GM19438 (cell line): ENCODE measurements at regions not wholly inside any gene's neighbourhood (a gene's known extent, or its start where the extent isn't known, plus 50 kb on each side); places are given as distances from the start of the nearest gene placed in this dataset.
"Not testable (repeated sequence)": the region's sequence is repeated elsewhere in the genome, so short reads cannot be mapped to it uniquely, and the experiment has no call there.

Source experiments
- ATAC-seq: cut with Tn5 transposase; IDR thresholded peaks from one replicate; pipeline ENCODE4 v1.9.1; 2021; ENCODE audit warnings: low read depth; ENCODE audit not compliant: unreplicated experiment

DNA sequence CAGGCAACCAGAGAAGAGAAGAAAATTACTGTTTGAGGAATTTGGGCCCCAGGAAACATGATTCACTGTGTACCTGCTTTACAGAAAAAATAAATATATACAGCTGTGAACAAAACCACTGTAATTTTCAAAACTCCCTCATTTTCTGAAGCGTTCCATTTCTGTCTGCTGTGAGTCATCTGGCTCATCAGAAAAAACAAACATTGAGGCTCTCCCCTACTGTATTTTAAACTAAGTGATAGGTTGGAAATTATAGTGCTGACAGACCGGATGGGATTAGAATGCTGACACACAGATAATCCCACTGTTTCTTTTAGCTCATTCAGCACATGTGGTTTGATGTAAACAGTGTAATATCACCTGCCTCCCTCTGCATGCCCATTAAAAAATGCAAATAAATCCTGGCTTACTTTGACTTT is 847.0 kb downstream of the TRIML1 start:
- ATAC-seq, result no peak

DNA sequence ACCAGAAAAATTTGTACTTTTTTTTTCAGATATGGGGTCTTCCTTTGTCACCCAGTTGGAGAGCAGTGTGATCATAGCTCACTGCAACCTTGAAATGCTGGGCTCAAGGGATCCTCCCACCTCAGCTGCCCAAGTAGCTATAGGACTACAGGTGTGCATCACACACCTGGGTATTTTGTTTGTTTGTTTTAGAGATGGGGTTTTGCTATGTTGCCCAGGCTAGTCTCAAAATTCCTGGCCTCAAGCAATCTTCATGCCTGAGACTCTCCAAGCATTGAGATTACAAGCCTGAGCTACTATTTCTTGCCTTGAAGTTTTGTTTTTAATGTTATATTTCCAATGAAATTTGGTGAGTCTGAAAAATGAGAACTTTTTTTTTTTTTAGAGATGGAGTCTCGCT is 847.8 kb downstream of the TRIML1 start:
- ATAC-seq, result no peak

DNA sequence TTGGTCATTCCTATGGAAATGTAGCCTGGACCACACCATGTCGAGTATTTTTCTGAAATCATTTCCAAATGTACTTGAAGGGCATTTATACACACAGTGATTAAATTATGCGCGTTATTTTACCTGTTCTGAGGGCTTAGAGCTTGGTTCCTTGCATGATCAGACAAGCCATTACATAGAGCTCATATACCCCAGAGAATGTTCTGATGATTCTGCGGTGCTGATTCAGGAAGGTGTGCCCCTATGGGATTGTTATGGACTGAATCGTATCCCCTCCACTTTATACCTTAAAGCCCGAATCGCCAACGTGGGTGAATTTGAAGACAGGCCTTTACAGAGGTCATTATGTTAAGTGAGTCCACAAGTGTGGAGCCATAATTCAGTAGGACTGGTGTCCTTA is 848.9 kb downstream of the TRIML1 start:
- ATAC-seq, result no peak

DNA sequence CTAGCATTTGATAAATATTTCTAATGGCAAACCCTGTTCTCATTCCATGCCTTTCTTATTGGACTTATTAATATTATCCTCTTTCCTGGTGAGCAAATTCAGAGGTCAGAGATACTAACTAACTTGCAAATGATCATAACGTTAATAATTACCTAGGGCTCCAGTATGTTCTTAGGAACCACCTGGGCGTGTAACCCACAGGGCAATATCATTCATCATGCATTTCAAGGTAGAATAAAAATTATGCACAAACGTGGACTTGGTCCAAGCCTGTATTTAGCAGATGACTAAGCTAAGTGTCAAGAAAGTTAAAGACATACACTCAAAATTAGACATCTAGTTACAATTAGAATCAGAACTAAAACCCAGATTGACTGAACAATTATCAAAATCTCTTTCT is 850.1 kb downstream of the TRIML1 start:
- ATAC-seq, result no peak

DNA sequence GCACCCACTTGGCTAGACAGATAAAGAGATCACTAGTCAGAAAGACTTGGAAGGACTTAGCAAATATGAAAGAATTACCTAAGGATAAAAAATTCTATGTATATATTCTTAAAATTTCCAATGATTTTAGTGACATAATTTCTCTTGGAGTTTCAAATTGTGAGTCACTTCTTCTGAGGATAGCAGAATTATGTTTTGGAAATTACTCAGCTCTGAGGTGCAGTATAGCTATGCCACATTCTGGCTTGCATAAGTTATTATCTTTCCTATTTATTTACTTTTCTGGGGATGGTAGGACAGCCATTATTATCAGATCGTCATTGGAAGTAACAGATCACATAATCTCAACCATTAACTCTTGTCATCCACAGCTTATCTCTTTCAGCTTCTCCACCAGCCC is 853.5 kb downstream of the TRIML1 start:
- no peak for ATAC-seq

DNA sequence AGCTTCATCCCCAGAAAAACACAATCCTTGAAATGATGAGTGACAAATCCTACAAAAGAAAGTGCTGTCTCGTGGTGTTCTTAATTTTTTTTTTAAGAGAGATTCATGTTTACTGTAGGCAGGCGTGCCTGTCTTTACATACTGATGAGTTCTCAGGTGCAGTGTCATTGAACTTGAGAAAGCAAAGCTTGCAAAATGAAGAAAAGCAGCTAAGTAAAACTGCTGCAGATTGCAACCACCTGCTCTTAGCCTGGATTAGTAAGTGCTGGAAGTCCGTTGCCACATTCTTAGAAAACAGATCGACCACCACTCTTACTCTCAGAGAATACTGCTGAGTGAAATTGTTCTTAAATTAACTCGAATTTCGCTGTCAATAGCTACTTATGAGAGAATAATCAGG is 854.6 kb downstream of the TRIML1 start:
- ATAC-seq, result no peak

DNA sequence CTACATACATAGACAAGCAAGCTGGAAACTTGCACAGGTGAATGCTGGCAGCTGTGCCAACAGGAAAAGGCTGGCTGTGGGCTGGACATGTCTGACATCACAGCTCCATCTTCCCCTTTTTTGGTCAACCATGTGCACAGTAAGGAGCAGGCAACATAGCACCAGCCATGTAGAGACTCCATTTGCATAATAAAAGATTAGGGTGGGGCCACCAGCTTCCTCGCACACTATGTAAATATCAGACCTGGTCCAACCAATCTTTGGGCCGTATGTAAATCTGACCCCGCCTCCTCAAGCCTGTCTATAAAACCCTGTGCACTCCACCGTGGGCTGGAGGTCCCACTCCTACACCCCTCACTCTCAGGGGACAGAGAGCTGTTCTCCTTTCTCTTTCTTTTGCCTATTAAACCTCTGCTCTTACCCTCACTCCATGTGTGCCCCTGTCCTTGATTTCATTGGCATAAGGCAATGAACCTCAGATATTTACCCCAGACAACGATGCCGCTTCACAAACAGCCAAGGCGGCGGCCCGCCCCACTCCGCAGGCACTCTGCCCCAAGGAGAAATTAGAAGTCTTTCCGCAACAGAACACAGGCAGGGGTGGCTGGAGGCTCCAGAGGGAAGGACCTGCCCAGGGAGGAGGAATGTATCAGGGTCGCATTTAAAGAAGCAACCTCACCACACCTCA is 862.2 kb downstream of the TRIML1 start:
- ATAC-seq, result no peak

DNA sequence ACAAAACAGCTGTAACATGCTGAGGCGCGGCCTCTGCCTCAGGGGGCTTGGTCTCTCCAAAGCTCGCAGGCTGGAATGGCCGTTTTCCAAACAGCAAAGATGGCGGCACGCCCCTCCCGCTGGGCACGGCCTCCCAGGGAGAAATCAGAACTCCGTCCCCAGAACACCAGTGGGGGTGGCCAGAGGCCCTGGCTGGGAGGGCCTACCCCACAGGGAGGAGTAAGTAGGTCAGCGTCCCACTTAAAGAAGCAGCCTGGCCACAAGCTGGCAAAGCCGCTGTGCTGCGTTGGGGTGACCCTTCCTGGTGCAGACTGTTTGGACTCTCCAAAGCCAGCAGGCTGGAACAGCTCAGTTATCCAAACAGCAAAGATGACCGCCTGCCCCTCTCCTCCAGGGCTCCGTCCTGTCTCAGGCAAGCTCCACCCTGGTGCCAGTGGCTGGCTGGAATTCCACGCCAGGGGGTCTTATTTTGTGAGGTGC is 862.8 kb downstream of the TRIML1 start:
- no peak for ATAC-seq

DNA sequence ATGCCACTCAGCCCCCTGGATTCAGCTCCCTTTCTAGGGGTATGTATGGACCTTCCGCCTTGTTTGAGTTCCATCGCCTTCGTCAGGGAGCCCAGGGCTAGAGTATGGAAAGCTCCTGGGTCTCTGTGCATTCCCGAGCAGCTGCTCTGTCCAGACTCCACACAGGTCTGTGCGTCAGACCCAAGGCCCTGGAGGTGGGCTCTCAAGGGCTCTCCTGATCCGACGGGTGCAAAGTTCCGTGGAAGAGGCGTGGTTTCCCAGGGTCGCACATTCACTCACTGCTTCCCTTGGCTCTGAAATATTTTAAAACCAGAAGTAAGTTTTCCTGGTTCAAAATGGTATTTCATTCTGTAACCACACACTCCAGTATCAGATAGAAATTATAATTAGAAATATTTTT is 863.2 kb downstream of the TRIML1 start:
- no peak for ATAC-seq

DNA sequence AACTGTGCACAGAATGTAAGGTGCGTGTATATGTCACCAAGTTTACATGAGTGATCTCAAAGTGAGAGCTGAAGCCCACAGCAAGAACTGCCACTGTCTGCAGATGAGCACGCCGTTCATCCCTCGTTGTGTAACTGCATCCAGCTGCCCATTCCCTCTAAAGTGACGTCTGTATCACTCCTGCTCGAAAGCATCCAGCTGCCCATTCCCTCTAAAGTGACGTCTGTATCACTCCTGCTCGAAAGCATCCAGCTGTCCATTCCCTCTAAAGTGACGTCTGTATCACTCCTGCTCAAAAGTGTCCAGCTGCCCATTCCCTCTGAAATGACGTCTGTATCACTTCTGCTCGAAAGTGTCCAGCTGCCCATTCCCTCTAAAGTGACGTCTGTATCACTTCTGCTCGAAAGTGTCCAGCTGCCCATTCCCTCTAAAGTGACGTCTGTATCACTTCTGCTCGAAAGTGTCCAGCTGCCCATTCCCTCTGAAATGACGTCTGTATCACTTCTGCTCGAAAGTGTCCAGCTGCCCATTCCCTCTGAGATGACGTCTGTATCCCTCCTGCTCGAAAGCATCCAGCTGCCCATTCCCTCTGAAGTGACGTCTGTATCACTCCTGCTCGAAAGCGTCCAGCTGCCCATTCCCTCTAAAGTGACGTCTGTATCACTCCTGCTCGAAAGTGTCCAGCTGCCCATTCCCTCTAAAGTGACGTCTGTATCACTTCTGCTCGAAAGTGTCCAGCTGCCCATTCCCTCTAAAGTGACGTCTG is 871.4 kb downstream of the TRIML1 start:
- not testable (repeated sequence) for ATAC-seq

DNA sequence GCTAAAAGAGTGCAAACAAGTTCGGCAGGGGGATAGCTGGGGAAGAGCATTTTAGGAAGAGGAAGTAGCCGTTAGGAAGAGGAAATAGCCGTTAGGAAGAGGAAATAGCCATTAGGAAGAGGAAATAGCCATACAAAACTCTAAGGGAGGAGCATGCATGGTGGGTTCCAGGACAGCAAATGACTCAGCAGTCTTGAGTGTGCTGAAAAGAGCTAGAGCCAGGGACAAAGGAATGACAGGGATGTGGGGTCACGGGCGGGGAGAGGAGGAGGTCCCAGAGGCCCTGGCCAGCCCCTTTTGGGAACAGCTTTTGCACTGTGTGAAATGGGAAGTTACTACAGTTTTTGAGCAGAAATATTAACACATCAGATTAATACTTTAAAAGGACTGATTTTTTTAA is 882.6 kb downstream of the TRIML1 start:
- ATAC-seq, result no peak

DNA sequence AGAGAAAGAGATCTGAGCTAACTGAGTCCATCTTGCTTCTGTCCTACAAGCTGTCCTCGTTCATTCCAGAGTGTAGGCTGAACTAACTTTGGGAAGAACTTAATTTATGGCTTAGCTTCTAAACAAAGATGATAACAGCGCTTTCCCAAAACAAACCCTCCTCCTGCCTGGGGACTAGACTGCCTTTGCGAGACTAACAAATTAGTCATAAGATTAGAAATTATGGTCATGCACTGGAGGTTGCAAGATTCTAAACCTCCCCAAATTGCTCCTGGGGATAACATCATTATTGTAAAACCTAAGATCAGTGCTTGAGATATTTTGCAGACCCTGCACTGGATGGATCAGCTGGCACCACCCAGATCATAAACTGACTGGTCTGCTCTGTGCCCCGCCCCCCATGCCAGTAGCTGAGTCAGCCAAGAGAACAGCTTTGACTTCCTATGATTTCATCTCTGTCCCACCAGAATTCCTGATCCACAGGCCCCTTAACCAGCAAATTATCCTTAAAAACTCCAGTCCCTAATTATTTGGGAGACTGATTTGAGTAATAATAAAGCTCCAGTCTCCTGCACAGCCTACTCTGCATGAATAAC is 883.3 kb downstream of the TRIML1 start:
- ATAC-seq, result no peak

DNA sequence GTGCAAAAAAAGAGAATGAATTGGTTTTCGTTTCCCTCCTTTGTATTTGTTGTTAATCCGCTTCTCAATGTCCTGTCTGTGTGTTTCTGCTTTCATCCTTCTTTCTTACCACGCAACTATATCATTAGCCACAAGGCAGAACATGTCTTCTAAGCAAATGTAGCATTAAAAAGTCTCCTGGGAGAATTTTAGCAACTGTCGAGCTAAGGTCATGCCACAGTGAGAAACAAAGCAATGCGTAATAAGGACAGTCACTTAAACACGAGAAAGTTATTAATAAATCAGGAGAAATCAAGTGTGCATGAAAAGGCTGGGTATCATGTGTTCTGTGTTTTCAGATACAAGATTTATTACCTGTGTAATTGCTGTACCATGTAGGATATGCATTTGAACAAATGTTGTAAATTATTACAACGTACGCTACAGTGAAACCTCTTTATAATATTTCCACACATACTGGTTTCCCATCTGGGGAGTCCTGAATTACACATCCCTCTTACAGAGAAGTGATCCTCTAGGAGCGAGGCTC is 890.8 kb downstream of the TRIML1 start:
- ATAC-seq, result no peak

DNA sequence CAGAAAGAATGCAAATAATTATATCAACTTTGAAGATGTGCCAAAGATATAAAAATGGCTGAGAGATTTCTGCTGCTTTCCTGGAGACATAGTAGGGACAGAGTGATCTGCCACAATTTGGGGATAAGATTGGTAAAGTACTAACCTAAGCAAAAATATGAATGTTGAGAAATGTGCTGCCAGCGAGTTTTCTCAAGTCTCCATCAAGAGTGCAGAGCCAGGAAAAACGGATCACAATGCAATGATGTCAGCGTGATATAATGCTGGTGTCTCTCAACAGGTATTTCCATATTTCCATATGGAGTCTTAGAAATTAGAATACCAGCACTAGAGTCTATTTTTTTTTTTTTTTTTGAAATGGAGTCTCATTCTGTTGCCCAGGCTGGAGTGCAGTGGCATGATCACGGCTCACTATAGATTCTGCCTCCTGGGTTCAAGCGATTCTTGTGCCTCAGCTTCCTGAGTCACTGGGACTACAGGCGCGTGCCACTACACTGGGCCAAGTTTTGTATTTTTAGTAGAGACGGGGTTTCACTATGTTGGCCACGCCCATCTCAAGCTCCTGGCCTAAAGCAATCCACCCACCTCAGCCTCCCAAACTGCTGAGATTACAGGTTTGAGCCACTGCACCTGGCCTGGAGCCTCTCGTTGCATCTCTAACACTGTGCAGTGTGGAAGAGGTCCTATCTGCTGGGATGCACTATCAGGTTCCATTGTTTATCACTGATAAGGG is 893.5 kb downstream of the TRIML1 start:
- no peak for ATAC-seq

DNA sequence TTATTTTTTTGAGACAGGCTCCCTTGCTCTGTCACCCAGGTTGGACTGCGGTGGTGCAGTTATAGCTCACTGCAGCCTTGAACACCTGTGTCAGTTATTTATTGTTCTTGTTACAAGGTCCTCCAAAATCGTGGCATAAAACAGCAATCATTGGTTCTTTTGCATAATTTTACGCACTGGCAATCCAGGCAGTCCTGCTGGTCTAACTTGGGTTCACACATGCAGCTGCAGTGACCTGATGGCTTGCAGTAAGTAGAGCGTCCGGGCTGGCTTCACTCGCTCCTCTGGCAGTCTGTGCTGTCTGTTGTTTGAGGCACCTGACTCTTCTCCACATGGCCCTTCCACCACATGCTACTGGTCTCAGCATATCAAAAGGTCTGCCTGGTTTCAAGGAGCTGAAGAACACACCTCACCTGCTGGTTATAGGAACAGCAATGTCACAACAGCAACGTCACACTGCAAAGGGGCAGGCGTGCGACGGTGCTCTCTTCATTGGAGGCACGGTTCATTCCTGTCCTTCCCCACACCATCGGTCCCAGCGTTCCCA is 894.6 kb downstream of the TRIML1 start:
- no peak for ATAC-seq

DNA sequence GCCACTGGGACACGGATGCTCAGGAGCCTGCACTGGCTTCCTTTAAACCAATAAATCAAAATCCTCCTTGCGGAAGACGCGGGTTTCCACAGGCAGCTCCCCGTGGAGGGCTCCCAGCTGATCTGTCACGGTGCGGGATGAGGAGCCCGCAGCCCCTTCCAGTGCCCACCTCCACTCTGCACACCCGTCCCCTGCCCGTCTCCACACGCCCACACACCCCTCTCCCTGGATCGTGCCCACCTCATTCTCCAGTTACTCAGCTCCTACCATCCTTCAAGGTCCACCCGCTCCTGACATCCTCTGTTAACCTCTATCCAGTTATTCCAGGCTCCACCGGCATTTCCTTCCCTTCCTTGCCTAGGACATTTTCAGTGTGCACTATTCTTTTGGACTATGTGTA is 895.9 kb downstream of the TRIML1 start:
- no peak for ATAC-seq

DNA sequence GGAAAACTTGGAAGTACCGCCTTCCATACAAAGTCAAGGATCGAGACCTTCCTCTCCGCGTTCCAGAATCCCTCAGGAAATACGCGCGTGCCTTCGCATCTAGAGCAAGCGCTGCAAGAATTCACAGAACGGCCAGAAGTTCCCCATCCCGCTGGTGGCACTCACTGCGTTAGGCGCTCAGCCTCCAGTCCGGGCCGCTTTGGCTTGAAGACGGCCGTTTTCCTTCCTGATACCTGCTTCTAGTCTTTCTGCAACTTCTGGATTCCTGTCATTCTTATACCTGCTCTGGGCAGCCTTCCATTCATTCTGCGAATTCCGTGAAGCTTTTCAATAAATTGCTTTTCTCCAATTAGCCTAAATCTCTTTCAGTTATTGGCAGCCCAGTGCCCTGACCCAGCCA is 896.4 kb downstream of the TRIML1 start:
- no peak for ATAC-seq

DNA sequence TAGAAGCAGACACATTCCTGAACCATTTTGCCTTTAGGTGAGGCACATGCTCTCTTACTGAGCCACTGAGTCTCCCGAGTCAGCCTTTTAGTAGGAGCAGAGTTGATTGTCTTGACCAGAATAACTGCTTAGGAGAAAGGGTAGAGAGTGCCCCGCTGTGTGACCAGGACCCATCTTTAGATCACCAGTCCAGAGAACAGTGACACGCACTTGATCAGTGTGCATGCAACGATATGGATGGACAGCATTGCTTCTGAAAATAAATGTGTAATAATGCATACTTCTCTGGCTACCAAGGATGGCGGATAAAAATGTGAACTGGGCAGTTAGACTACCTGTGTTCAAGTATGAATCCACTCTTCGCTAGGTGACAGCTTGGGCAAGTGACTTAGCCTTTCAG is 897.7 kb downstream of the TRIML1 start:
- no peak for ATAC-seq

DNA sequence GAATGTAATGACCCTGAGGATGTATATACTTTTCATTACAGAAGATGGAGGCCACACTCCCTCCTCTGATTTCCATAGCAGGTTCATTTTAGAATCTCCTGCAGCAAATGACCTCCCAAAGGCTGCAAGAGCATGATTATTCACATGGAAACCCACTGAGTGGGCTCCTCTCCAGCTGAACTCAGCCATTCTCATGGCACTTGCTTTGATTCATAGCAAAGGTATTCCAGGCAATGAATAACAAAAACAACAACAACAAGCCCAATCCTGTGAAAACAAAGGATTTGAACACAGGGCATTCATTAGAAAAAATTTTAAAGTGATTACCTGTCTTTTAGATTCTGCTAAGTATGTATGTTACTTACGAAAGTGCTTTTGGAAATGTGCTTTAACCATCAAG is 894.0 kb upstream of the FRG1 start:
- ATAC-seq, result no peak

DNA sequence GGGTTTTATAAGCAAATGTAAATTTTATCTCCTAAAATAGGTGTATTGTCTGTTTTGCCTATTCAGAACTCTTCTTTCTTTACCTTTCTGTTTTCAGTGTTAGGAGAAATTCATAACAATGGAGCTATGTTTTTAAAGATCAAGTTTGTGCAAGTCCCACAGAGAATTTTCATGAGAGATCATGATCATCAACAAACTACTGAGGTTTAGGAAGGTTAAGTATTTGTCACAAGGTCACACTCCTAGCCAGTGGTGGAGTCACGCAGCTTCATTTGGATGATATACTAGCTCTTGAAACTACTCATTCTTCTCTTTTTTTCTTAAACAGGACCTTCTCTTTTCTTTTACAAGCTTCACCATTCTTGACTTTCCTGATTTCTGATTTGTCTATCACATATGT is 892.6 kb upstream of the FRG1 start:
- no peak for ATAC-seq

DNA sequence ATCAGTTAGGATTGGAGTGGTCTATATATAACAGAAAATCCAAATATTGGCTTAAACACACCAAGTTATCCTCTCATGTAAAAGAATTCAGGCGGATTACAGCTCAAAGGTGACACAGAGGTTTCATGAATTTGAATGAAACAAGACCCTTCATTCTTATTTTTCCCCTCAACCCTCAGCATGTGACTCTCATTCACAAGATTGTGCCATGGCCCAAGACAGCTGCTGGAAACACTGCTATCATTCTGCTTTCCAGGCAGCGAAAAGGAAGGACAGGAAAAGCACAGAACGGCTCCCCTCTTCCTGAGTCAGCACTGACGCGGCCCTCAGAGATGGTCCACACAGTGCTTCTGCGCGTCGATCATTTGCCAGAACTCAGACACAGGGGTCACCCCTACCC is 891.0 kb upstream of the FRG1 start:
- no peak for ATAC-seq
